Kidney (tissue), 13 donors: ENCODE measurements at regions not wholly inside any gene's neighbourhood (a gene's known extent, or its start where the extent isn't known, plus 50 kb on each side); places are given as distances from the start of the nearest gene placed in this dataset.
"Not testable (repeated sequence)": the region's sequence is repeated elsewhere in the genome, so short reads cannot be mapped to it uniquely, and the experiment has no call there.

Experiments used
- DNase-seq, 5 donors: peaks; one replicate each; pipeline ENCODE4 v3.0.0-alpha.2; 2013 to 2020
- FAIRE-seq: peaks from 2 replicates; lab custom pipeline; 2012; peaks lifted over from hg19 to GRCh38; lab: Jason Lieb, UNC
- H3K27ac ChIP-seq, 2 donors: one replicate each; pipeline ENCODE4 v1.7.0; 2013; ENCODE audit warnings: low read depth in 2 of 2, low read length in 2 of 2, inconsistent platforms in 1 of 2
- H3K27me3 ChIP-seq: one replicate; pipeline ENCODE4 v1.7.1; 2013; ENCODE audit warnings: low read length, inconsistent platforms; ENCODE audit not compliant: control insufficient read depth, insufficient read depth
- H3K36me3 ChIP-seq, 3 donors: one replicate each; pipeline versions ENCODE4 v1.7.0 to v1.7.1; 2013; ENCODE audit warnings: low read length in 3 of 3, control low read depth in 1 of 3, inconsistent platforms in 1 of 3; ENCODE audit not compliant: insufficient read depth in 3 of 3, control insufficient read depth in 2 of 3
- H3K4me1 ChIP-seq, 3 donors: one replicate each; pipeline versions ENCODE4 v1.7.0 to v1.7.1; 2013; ENCODE audit warnings: low read length in 3 of 3, inconsistent platforms in 1 of 3, low read depth in 1 of 3; ENCODE audit not compliant: control insufficient read depth in 2 of 3, insufficient read depth in 2 of 3
- H3K4me3 ChIP-seq, 3 donors: one replicate each; pipeline versions ENCODE4 v1.7.0 to v1.8.1; 2013; ENCODE audit warnings: low read length in 3 of 3, control low read depth in 1 of 3, inconsistent platforms in 1 of 3
- H3K9ac ChIP-seq, 3 donors: one replicate each; pipeline versions ENCODE4 v1.7.0 to v1.7.1; 2013; ENCODE audit warnings: low read length in 3 of 3, control low read depth in 1 of 3, inconsistent platforms in 1 of 3
- H3K9me3 ChIP-seq, 3 donors: one replicate each; pipeline versions ENCODE4 v1.7.0 to v1.7.1; 2013; ENCODE audit warnings: low read length in 3 of 3, control low read depth in 1 of 3, inconsistent platforms in 1 of 3; ENCODE audit not compliant: control insufficient read depth in 2 of 3, insufficient read depth in 1 of 3
- intact Hi-C: fragments of 100-400 bp; cut with DNase I; formaldehyde crosslinking; loops from one replicate; pipeline ENCODE4 v1.11.1; 2022
- TF ChIP-seq, protein P1 (sequence below): IDR thresholded peaks from 3 replicates; pipeline ENCODE4 v1.5.1; 2012; ENCODE audit warnings: mild to moderate bottlenecking, moderate library complexity, borderline replicate concordance; ENCODE audit not compliant: insufficient read depth; ENCODE audit errors: extremely low read depth
- donor health status: control.
- donor health status: control.
- donor health status: control.
- donor health status: control.
- donor health status: control.
- donor health status: DM: yes; HTN: yes; CAD: no.
- donor health status: Normal renal cell carcinoma (clear cell type).

DNA sequence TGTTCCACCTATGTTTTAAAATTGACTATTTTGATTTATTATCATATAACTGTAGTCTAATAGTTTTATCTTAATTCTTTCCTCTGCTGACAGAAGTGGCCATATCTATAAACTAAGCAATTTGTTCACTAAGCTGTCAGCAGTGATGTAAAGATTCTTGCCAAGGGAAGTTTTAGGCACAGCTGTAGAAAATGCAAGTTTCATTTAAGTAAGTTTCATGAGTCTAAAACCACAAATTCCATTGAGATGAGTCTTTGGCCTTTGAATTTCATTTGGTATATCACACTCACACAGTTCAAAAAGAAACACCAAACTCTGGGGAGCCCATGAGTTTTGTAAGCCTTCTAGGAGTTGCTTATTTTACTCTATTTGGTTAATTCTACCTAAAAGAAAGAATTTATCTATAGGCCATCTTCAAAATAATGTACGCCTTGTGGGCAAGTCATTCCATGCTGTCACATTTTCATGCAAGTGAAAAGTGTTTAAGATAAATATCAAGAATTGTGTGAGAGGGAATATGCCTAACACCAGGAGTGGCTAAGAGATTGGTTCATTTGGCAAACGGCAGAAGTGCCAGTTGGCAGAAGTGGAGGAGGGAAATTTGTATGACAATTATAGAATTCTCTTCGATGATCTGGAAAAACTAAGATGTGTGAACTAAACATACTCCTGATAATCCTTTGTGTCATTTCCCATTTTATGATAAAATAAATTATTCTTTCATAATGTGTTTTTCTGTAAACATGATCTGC lies 292.9 kb downstream of the ZIC4 start:
- DNase-seq (no peak), FAIRE-seq (no peak)
- no peak overlapping the region for H3K4me3 ChIP-seq
- no peaks in the 10 kb centered on the region for H3K36me3 ChIP-seq
- H3K9me3 ChIP-seq: peaks cover 0 to 4% (median 0%) of the 10 kb centered on the region in 3 donors
- H3K27me3 ChIP-seq: no peaks in the 10 kb centered on the region
- no peaks in the 10 kb centered on the region for H3K4me1 ChIP-seq
- H3K27ac ChIP-seq: no peak overlapping the region
- intact Hi-C loops: no loop called here
- no peak overlapping the region for H3K9ac ChIP-seq
- TF ChIP-seq, protein P1, sequence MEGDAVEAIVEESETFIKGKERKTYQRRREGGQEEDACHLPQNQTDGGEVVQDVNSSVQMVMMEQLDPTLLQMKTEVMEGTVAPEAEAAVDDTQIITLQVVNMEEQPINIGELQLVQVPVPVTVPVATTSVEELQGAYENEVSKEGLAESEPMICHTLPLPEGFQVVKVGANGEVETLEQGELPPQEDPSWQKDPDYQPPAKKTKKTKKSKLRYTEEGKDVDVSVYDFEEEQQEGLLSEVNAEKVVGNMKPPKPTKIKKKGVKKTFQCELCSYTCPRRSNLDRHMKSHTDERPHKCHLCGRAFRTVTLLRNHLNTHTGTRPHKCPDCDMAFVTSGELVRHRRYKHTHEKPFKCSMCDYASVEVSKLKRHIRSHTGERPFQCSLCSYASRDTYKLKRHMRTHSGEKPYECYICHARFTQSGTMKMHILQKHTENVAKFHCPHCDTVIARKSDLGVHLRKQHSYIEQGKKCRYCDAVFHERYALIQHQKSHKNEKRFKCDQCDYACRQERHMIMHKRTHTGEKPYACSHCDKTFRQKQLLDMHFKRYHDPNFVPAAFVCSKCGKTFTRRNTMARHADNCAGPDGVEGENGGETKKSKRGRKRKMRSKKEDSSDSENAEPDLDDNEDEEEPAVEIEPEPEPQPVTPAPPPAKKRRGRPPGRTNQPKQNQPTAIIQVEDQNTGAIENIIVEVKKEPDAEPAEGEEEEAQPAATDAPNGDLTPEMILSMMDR: no peak

DNA sequence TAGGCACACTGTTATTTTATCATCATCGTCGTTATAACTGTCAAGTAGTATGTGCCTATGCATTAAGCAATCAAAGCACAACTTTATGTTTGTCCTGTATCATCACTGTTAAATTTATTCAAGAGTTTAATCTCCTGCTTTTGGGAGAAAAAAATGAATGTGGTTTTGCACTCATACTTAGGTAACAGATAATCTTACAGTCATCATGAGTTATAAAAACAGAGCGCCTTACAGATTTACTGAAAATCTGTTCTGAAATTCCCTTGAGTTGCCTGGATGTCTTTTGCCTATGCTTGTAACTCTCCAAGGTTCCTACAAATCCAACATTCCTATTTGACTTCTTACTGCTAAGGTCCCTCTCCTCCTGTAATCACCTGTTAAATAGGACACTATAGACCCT lies 307.3 kb downstream of the ZIC4 start:
- peaks cover 0 to 8% (median 0%) of the 10 kb centered on the region in 3 donors for H3K9me3 ChIP-seq
- no peak overlapping the region for H3K9ac ChIP-seq
- no peak overlapping the region for H3K27ac ChIP-seq
- H3K4me3 ChIP-seq: no peak overlapping the region
- H3K27me3 ChIP-seq: no peaks in the 10 kb centered on the region
- TF ChIP-seq, protein P1: no peak
- H3K36me3 ChIP-seq: no peaks in the 10 kb centered on the region
- H3K4me1 ChIP-seq: no peaks in the 10 kb centered on the region
- intact Hi-C loops: no loop called here
- DNase-seq: no peak
- FAIRE-seq: no peak

DNA sequence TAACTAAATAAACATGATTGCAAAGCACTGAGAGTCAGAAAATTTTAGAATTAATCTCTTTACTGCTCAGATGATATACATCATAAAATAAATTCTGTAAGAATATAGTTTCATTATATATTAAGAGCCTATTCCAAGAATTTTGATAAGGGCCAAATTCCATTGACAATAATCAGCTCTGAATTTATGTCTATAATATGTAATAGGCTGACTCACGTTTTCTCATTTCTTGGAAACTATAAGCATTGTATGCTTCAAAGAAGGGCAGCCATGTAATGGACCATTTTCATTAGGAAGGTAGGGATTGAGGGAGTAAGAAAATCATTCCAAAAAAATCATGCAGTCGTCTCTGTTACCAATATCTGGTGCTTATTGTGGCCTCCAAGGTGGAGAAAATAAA lies 315.9 kb downstream of the ZIC4 start:
- Histone ChIP-seq H3K27me3 (no peaks in the 10 kb centered on the region), H3K4me1 (no peaks in the 10 kb centered on the region), H3K9ac (no peak overlapping the region), H3K36me3 (no peaks in the 10 kb centered on the region), H3K27ac (no peak overlapping the region), H3K4me3 (no peak overlapping the region), H3K9me3 (no peaks in the 10 kb centered on the region)
- intact Hi-C loops: no loop called here
- DNase-seq (no peak), FAIRE-seq (no peak)
- TF ChIP-seq, protein P1: no peak

DNA sequence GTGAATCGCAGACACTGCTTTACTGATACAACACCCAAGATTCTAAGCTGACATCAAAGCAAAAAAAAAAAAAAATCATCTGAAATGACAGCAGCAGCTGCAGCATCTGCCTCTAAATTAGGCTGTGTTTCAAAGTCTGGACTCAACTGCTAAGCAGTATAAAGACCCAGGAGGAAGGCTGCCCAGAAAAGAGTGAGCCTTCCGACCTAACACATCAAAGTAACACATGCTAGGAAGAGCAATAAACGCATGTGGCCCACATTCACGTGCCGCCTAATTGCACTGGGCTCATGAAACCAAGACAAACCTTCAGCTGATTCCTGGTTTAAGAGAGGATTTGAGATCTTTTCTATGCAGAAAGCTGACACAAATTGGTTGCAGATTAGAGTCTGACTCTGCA lies 317.1 kb downstream of the ZIC4 start:
- Histone ChIP-seq H3K9ac (no peak overlapping the region), H3K4me3 (no peak overlapping the region), H3K4me1 (no peaks in the 10 kb centered on the region), H3K27ac (no peak overlapping the region), H3K36me3 (no peaks in the 10 kb centered on the region), H3K27me3 (no peaks in the 10 kb centered on the region), H3K9me3 (no peaks in the 10 kb centered on the region)
- FAIRE-seq (no peak), DNase-seq (no peak)
- TF ChIP-seq, protein P1: no peak
- intact Hi-C loops: no loop called here

DNA sequence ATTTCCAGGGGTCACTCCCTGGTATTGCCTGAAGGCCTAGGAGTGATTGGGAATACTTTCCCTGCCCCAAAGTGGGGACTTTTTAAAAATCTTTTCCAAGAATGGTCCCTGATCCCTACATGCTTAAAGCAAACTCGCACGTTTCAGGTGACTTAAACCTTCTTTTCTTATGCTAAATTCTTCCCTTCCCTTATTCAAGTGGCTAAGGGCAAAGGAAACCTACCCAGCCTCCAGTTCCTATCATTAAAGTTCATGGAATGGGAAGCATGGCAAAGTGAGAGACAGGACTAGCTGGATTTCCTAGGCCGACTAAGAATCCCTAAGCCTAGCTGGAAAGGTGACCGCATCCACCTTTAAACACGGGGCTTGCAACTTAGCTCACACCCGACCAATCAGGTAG lies 346.8 kb downstream of the ZIC4 start:
- FAIRE-seq, H3K4me3 ChIP-seq, intact Hi-C loops, H3K27me3 ChIP-seq, H3K9ac ChIP-seq, H3K36me3 ChIP-seq, H3K4me1 ChIP-seq, H3K9me3 ChIP-seq, H3K27ac ChIP-seq, DNase-seq: not testable (repeated sequence)
